Stimulated activated CD8-positive, alpha-beta memory T cell treated with anti-CD3 and anti-CD28 coated beads, Interleukin-7, amount 100 ng/mL, for 4 hours (primary cell): ENCODE measurements at regions not wholly inside any gene's neighbourhood (a gene's known extent, or its start where the extent isn't known, plus 50 kb on each side); places are given as distances from the start of the nearest gene placed in this dataset.
"Not testable (repeated sequence)": the region's sequence is repeated elsewhere in the genome, so short reads cannot be mapped to it uniquely, and the experiment has no call there.

ENCODE experiments used
- DNase-seq, 2 donors: peaks; one replicate each; pipeline ENCODE4 v3.0.0-alpha.2; 2020; ENCODE audit warnings: low read depth in 2 of 2

DNA sequence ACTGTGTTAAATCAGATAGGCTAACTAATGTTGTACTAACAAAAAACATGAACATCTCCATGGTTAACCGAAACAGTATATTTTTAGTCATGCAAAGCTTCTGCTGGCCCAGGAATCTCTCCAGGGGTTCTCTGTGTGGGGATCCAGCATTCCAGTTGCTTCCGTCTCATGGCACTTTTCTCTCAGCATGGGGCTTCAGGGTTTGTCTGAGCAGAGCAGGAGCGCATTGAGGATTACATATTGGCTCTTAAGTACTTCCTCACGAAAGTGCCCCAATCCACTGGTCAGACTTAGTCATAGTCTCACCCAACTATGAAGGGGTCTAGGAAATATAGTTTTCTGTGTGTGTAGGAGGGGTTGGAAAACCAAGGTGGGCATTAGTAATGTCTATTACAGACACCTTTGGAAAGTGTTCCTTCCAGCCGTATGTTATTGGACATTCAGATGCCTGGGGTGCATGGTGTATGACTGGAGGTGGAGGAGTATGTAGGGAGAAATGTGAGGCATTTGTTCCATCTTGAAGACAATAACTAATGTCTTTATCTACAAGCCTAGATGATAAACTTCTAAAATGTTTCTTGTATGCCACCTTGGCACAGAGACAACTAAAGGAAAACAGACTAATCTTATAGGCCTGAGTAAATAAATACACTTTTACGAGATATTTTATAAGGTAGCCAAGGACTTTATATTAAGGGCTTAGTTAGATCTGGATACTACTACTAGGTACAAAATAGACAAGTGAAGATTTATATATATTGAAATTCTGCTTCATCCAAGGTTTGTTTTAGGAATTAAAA lies 123.8 kb upstream of the ZEB2 start:
- no peak for DNase-seq

DNA sequence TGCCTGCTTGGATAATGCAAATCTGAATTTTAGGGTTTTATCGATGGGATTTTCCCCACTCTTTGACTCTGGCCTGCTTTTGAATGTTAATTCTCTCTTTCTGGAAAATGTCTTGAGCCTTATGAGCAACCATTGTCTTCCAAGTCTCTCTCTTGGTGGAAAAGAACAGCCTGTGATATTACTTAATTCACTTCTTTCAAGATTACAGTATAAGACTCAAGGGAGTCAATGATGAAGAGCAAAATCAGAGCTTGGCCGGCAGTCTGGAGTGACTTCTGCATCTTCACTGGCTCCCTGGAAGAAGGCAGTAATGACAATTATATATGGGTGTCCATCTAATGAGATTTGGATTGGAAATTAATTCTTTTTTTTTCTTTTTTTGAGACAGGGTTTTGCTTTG lies 122.9 kb upstream of the ZEB2 start:
- DNase-seq = no peak

DNA sequence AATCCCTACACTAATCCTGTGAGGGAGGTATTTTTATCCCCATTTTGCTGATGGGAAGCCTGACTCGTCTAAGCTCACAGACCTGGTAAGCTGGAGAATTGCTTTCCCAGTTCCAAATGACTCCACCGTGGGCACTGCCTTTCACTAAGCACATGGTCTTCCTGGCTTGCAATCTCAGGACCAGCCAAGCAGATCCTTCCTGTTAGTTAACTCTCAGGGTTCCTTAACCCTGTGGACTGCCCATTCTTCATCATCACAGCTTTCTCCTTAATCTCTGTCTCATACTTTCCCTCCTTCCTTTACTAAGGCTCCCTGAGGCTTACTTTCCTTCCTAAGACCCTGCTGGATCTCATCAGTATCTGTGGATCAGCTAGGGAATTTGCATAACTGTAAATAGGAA lies 122.2 kb upstream of the ZEB2 start:
- no peak for DNase-seq

DNA sequence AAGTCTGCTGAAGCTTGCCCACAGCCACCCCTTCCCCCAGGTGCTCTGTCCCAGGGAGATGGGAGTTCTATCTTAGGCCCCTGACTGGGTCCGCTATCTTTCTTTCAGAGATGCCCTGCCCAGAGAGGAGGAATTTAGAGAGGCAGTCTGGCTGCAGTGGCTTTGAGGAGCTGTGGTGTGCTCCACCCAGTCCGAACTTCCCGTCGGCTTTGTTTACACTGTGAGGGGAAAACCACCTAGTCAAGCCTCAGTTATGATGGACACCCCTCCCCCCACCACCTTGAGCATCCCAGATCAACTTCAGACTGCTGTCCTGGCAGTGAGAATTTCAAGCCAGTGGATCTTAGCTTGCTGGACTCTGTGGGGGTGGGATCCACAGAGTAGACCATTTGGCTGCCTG lies 118.3 kb upstream of the ZEB2 start:
- DNase-seq = not testable (repeated sequence)

DNA sequence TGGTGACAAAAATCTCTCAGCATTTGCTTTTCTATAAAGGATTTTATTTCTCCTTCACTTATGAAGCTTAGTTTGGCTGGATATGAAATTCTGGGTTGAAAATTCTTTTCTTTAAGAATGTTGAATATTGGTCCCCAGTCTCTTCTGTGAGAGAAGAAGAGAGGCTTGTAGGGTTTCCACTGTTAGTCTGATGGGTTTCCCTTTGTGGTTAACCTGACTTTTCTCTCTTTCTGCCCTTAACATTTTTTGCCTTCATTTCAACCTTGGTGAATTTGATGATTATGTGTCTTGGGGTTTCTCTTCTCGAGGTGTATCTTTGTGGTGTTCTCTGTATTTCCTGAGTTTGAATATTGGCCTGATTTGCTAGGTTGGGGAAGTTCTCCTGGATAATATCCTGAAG lies 116.9 kb upstream of the ZEB2 start:
- not testable (repeated sequence) for DNase-seq

DNA sequence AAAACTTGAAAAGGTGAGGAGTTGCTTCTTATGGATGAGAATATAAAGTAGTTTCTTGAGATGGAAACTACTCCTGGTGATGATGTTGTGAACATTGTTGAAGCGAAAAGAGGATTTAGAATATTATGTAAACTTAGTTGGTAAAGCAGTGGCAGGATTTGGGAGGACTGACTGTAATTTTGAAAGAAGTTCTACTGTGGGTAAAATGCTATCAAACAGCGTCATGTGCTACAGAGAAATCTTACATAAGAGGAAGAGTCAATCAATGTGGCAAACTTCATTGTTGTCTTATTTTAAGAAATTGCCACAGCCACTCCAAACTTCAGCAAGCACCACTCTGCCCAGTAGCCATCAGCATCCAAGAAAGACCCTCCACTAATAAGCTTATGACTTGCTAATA lies 112.9 kb upstream of the ZEB2 start:
- DNase-seq = no peak

DNA sequence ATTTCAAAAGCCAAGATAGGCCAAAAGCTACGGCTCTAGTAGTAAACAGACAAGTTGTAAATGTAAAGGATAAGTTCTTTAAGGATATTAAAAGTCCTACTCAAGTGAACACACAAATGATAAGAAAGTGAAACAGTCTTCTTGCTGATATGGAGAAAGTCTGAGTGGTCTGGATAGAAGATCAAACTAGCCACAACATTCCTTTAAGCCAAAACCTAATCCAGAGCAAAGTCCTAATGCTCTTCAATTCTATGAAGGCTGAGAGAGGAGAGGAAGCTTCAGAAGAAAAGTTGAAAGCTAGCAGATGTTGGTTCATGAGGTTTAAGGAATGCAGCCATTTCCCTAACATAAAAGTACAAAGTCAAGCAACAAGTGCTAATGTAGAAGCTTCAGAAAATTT lies 111.7 kb upstream of the ZEB2 start:
- no peak for DNase-seq

DNA sequence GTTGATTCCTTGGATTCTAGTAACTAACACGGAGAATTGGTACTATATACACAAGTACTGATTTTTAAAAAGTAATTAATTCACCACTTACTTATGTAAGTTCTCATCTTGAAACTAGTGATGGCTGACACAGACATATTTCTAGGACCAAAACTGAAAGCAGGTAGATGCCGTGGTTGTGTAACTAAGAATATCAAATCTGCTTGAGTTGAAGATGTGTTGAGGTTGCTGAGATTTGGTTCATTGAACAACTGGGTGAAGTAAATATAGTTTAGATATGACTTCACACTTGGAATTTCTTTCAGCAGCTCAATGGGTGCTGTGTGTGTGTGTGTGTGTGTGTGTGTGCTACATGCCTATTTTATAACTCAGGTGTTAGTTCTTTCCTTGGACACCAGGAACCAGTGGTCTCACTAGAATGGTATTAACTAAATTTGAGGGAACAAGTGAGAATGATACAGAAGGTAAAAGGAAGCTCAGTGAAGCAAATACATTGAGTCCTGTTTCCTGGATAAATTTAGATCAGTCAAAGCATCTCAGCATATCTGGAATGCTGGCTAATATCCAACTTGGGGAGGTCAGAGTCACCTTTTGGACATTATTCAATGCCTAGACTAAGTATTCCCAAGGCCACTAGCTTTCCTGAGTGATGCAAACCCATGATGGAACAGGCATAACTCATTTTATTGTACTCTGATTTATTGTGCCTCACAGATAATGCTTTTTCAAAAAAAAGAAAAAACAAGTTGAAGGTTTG lies 110.7 kb upstream of the ZEB2 start:
- no peak for DNase-seq

DNA sequence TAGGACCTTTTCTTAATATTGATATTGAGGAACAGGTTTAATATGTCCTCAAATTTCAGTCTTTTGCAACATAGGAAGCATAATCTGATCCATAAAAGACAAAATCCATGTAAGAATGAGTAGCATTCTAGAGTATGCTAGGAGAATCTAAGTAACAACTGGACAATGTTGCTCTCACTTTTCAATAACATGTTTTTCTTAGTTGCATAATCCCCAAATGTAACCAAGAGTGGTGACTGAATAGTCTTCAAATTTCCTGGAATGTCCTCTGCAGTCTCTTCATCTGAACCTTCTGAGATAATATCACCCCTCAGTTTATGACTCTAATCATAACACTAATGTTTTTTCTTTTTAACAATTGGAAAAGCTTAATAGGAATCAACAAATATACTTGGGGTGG lies 110.0 kb upstream of the ZEB2 start:
- no peak for DNase-seq

DNA sequence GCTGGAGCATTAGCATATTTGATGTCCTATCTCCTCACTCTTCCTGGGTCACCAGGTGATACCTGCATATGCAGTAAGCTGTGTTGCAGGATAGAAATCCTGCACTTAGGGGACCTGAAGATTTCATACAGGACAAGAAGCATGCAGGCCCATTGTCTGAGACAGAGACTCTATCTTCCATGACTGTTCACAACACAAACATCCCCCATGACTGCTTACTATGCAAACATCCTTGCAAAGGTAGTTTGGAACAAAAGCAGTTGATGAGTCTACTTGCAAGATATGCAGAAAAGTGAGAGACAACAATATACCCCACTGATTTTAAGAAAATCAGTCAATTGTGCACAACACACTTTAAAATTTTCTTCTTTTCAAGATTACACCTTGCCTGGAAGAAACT lies 108.6 kb upstream of the ZEB2 start:
- DNase-seq = no peak

DNA sequence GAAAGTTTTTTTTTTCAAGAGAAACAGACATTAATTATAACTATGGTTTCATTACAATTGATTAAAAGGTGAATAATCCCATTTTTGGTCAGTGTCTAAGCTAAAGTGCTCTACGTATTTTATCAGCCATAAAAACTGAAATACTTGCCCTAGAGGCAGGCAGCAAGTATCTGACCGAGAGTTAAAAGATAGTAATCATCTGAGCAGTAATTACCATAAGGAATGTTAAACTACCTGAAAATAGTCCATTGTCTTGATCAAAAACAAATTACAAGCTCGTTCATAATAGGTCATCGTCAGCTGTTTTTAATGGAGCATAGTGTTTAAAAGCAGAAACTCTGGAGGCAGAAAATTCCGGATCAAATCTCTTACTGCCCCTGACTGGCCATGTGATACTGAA lies 105.7 kb upstream of the ZEB2 start:
- no peak for DNase-seq

DNA sequence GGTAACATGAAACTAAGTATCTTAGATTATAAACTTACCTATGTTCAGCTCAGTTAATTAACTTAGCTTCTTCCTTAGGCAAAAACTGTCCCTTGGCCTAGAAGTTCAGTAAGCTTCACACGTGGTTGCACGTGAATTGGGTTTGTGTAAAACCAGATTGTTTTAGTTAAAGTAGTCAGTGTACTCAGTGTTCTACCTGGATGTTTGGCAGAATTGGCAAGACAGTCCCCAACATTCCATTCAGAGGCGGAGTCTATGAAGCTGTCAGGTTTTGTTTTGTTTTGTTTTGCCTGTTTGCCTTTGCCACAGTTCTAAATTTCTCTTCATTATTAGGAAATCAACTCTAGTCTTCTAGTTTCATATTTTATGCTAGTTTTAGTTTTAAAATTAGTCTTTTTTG lies 105.3 kb upstream of the ZEB2 start:
- no peak for DNase-seq

DNA sequence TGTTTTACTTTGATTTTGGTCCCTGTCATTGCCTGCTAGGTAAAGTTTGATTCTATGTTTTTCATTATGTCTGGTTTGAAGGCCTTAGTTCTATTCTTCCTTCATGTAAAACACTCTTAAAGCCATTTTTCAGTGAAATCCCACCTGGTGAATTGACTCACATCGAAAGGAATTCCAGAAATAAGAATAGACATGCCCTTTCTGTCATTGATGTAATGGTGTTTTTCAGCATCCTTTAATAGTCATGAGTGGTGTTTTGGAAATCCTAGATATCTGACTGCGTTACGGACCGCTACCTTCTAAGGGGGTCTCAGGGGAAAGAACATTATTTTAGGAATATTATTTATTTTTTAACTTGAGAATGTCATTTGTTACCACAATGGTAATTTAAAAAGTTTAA lies 104.5 kb upstream of the ZEB2 start:
- DNase-seq = no peak

DNA sequence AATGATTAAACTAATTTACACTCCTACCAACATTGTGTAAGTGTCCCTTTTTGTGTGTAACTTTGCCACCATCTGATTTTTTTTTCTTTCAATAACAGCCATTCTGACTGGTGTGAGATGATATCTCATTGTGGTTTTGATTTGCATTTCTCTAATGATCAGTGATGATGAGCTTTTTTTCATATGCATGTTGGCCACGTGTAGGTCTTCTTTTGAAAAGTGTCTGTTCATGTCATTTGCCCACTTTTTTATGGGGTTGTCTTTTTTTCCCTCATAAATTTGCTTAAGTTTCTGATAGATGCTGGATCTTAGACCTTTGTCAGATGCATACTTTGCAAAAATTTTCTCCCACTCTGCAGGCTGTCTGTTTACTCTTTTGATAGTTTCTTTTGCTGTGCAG lies 102.5 kb upstream of the ZEB2 start:
- DNase-seq = not testable (repeated sequence)

DNA sequence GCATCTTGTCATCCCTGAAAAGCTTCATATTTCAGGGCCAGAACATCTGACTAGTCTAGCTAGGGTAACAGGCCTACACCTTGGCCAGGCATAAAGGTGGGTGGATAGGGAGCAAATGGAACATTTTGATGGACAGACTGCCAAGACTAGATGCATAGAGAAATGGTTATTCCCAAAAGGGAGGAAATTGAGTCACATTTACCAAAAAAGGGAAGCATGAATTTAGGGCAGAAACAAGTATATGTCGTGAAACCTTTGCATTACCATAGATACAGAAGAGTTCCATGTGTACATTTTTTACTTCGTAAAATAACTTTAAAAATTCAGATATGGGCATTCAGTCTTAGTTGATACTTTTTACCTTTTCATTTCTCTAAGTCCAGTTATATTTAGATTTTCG lies 101.3 kb upstream of the ZEB2 start:
- no peak for DNase-seq

DNA sequence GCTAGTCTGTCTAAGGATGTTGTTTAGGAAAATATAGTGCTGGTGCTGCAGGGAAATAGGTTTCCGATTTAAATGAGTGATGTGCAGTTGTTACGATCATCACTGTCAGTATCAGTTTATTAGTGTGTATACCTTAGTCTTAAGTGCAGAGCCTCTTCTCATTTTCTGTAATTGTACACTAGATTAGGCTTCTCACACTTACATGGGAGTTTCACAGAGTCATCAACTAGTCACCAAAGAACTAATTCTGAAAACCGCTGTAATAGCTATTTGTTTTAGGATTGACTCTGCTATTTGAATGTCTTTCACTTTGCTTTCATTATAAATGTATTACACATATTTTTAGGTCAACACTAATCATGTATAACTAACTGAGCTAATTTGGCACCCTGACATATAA lies 99.8 kb upstream of the ZEB2 start:
- no peak for DNase-seq

DNA sequence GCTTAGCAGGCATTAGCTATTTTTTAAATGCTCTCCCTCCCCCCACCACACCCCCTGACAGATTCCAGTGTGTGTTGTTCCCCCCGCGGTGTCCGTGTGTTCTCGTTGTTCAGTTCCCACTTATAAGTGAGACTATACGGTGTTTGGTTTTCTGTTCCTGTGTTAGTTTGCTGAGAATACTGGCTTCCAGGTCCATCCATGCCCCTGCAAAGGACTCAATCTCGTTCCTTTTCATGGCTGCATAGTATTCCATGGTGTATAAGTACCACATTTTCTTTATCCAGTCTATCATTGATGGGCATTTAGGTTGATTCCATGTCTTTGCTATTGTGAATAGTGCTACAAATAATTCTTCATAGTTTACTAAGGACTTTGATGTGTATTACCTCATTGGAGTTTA lies 97.3 kb upstream of the ZEB2 start:
- not testable (repeated sequence) for DNase-seq

DNA sequence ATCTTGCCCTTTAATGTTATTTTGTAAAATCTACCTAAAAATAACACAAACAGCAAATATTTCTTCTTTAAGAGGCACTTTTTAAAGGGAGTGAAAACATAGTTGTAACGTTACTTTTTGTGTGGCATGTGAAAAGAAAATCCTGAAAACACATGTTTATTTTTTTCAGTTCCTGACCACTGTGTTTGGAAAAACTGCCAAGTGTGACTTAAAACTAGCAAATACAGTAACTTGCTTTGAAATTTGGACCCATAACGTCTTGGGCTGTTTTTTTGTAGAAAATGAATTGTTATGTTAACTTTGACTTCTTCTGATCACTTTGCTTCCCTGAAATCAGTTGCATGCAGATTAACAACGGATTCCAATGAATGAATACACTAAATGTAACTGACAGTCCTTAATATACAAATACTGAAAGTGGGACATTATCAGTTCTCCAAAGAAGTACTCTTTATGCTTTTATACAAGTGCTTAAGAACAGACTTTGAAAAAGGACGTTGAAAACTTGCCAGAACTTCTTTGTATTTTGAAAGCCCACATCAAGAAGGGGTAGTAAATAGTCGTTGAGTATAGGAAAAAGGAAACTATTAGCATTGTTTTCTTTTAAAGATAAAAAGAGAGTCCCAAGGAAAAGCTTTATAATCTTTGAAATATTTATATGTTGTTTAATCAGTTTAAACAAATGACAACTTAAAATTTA lies 96.1 kb upstream of the ZEB2 start:
- DNase-seq = no peak

DNA sequence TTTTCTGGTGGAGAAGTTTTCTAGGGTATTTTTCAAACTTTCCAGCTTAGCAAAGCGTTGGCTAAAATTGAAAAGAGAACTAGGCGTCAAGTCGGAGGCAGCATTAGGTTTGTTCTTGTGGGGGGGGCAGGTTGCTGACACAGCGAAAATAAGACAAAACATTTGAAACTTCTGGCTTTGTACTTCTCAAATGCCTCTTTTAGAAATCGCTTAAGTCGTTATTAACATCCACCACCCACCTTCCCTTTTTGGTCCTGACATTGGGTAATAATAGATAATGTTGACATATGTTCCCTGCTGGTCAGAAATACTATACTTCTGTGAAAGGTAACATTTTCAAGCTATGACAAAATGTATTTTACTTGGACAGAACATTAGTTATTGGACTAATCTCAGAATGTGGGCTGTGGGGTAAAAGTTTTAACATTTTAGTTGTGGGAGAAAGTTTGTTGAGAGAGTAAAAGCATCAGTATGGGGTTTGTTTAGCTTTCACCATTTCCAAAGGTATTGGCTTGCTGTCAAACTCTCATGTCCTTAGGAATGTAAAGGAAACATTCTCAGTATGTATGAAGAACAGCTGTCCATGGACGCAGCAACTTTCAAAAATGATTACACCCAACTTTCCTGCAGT lies 88.1 kb upstream of the ZEB2 start:
- no peak for DNase-seq

DNA sequence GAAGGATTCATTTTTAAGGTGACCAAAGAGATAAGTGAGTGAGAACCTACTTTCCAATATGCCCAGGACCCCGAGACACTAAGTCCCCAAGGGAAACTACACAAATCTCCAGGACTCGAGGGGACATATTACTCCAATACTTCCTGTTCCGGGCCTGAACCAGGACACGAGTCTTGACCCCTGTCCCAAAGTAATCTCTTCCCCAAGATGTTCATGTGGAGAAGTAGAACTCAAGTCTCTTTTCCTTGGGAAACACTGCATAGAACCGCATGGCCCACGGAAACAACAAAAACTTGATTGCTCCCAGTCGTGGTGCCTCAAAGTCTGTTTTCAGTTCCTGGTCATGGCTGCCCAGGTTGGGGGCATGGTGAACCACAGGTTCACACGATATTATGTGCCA lies 87.2 kb upstream of the ZEB2 start:
- no peak for DNase-seq

DNA sequence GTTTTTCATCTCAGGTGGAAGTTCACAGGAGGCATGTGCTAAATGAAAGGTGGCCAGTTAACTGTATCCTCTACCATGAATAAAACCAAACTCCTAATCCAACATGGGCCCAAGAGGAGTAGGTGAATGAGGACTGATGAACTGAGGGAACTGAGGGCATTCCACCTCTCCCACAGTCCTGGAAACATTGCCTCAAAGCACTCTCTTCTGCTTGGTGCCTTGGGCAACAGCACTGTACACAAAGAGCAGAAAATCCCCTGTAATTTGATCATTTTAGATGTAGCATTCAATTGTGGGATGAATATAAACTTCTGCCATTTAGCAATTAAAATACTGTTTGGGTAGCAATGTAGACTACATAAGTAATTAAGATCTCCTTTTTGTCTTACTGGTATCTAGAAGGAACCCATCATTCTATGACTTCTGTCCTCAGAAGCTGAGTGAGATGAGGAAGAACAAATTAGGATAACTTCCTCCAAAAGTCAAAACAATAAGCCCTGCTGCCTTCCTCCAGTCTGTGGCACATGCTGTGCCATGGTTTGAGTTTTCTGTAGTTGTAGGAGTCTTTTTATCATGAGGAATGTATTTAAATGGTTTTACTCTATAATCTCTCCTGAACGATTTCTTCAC lies 86.7 kb upstream of the ZEB2 start:
- DNase-seq = no peak
